H9 (cell line): ENCODE measurements at regions not wholly inside any gene's neighbourhood (a gene's known extent, or its start where the extent isn't known, plus 50 kb on each side); places are given as distances from the start of the nearest gene placed in this dataset.

Source experiments
- DNase-seq: peaks from one replicate; pipeline ENCODE4 v3.0.0-alpha.2; 2017
- H2AFZ ChIP-seq: one replicate; pipeline ENCODE4 v1.6.1; 2013; ENCODE audit warnings: mild to moderate bottlenecking, low read length, control low read depth, moderate library complexity
- H2AK5ac ChIP-seq: 2 replicates; pipeline ENCODE4 v1.6.1; 2013; ENCODE audit warnings: low read length, control low read depth, mixed read lengths; ENCODE audit not compliant: insufficient read length
- H2BK120ac ChIP-seq: one replicate; pipeline ENCODE4 v1.6.1; 2013; ENCODE audit warnings: low read depth, mild to moderate bottlenecking, low read length, control low read depth, inconsistent platforms; ENCODE audit not compliant: poor library complexity, severe bottlenecking
- H2BK12ac ChIP-seq: 2 replicates; pipeline ENCODE4 v1.6.1; 2013; ENCODE audit warnings: low read length, control low read depth, mixed read lengths, low read depth; ENCODE audit not compliant: insufficient read length
- H2BK15ac ChIP-seq: 2 replicates; pipeline ENCODE4 v1.6.1; 2013; ENCODE audit warnings: low read depth, low read length, control low read depth
- H2BK20ac ChIP-seq: one replicate; pipeline ENCODE4 v1.6.1; 2013; ENCODE audit warnings: low read depth, mild to moderate bottlenecking, low read length, control low read depth, inconsistent platforms; ENCODE audit not compliant: poor library complexity, severe bottlenecking
- H2BK5ac ChIP-seq: 2 replicates; pipeline ENCODE4 v1.6.1; 2013; ENCODE audit warnings: low read length, control low read depth, mixed read lengths; ENCODE audit not compliant: insufficient read length
- H3K14ac ChIP-seq: 2 replicates; pipeline ENCODE4 v1.6.1; 2013; ENCODE audit warnings: low read length, control low read depth; ENCODE audit not compliant: insufficient read depth
- H3K18ac ChIP-seq: 2 replicates; pipeline ENCODE4 v1.6.1; 2013; ENCODE audit warnings: low read depth, mild to moderate bottlenecking, mixed read lengths, low read length, control low read depth; ENCODE audit not compliant: insufficient read length
- H3K23ac ChIP-seq: 2 replicates; pipeline ENCODE4 v1.6.1; 2013; ENCODE audit warnings: low read length, control low read depth, mixed read lengths, low read depth; ENCODE audit not compliant: insufficient read length
- H3K23me2 ChIP-seq: 2 replicates; pipeline ENCODE4 v1.6.1; 2013; ENCODE audit warnings: low read depth, mild to moderate bottlenecking, mixed read lengths, low read length, control low read depth; ENCODE audit not compliant: insufficient read length, poor library complexity, severe bottlenecking
- H3K27ac ChIP-seq: 2 replicates; pipeline ENCODE4 v1.5.1; 2013; ENCODE audit warnings: low read length, control low read depth, mixed read lengths, low read depth; ENCODE audit not compliant: insufficient read length
- H3K27me3 ChIP-seq: 2 replicates; pipeline ENCODE4 v1.6.1; 2013; ENCODE audit warnings: low read length, control low read depth, inconsistent platforms; ENCODE audit not compliant: insufficient read depth
- H3K4ac ChIP-seq: 2 replicates; pipeline ENCODE4 v1.6.1; 2013; ENCODE audit warnings: low read depth, mild to moderate bottlenecking, control low read depth, inconsistent platforms, low read length, moderate library complexity
- H3K4me1 ChIP-seq: 2 replicates; pipeline ENCODE4 v1.6.1; 2013; ENCODE audit warnings: low read length, control low read depth, inconsistent platforms; ENCODE audit not compliant: insufficient read depth
- H3K4me2 ChIP-seq: 2 replicates; pipeline ENCODE4 v1.6.1; 2013; ENCODE audit warnings: low read length, control low read depth, mixed read lengths; ENCODE audit not compliant: insufficient read length, insufficient read depth
- H3K56ac ChIP-seq: 2 replicates; pipeline ENCODE4 v1.6.1; 2013; ENCODE audit warnings: low read depth, mild to moderate bottlenecking, mixed read lengths, low read length, control low read depth; ENCODE audit not compliant: insufficient read length
- H3K79me1 ChIP-seq: 2 replicates; pipeline ENCODE4 v1.6.1; 2013; ENCODE audit warnings: low read depth, mild to moderate bottlenecking, moderate library complexity, low read length, control low read depth, inconsistent platforms; ENCODE audit not compliant: insufficient read depth, poor library complexity, severe bottlenecking
- H3K79me2 ChIP-seq: 2 replicates; pipeline ENCODE4 v1.6.1; 2013; ENCODE audit warnings: low read length, control low read depth, inconsistent platforms; ENCODE audit not compliant: insufficient read depth
- H3K9ac ChIP-seq: 2 replicates; pipeline ENCODE4 v1.6.1; 2013; ENCODE audit warnings: low read length, control low read depth, mixed read lengths; ENCODE audit not compliant: insufficient read length; ENCODE audit errors: extremely low read depth
- H3K9me3 ChIP-seq: one replicate; pipeline ENCODE4 v1.6.1; 2013; ENCODE audit warnings: low read depth, low read length, inconsistent platforms; ENCODE audit not compliant: control insufficient read depth
- H3T11ph ChIP-seq: one replicate; pipeline ENCODE4 v1.6.1; 2013; ENCODE audit warnings: mild to moderate bottlenecking, low read length, control low read depth, inconsistent platforms
- H4K20me1 ChIP-seq: one replicate; pipeline ENCODE4 v1.6.1; 2013; ENCODE audit not compliant: control insufficient read depth, insufficient read length, insufficient read depth
- H4K5ac ChIP-seq: 2 replicates; pipeline ENCODE4 v1.6.1; 2013; ENCODE audit warnings: low read depth, mild to moderate bottlenecking, mixed read lengths, low read length, control low read depth; ENCODE audit not compliant: insufficient read length
- H4K8ac ChIP-seq: replicated peaks from 2 replicates; pipeline ENCODE4 v1.6.1; 2013; ENCODE audit warnings: low read length, control low read depth, mixed read lengths, low read depth; ENCODE audit not compliant: insufficient read length
- H4K91ac ChIP-seq: 2 replicates; pipeline ENCODE4 v1.6.1; 2013; ENCODE audit warnings: low read depth, mild to moderate bottlenecking, moderate library complexity, mixed read lengths, low read length, control low read depth; ENCODE audit not compliant: insufficient read length
- H3K27ac Mint-ChIP-seq, 3 experiments: 2 replicates in 2 of 3; 3 replicates in 1 of 3; pipeline ENCODE4 v1.8.0; 2020 to 2021; ENCODE audit warnings: mixed read lengths in 3 of 3, mild to moderate bottlenecking in 1 of 3, moderate library complexity in 1 of 3
- H3K27me3 Mint-ChIP-seq: 2 replicates; pipeline ENCODE4 v1.8.0; 2021; ENCODE audit warnings: low read depth, mild to moderate bottlenecking, moderate library complexity, mixed read lengths
- H3K36me3 Mint-ChIP-seq, 3 experiments: 2 replicates in 2 of 3; 3 replicates in 1 of 3; pipeline ENCODE4 v1.8.0; 2020 to 2021; ENCODE audit warnings: low read depth in 3 of 3, mixed read lengths in 3 of 3; ENCODE audit not compliant: insufficient read depth in 1 of 3
- H3K4me1 Mint-ChIP-seq, 2 experiments: 2 replicates each; pipeline ENCODE4 v1.8.0; 2020; ENCODE audit warnings: mixed read lengths in 2 of 2
- H3K4me3 Mint-ChIP-seq, 2 experiments: 2 replicates in 1 of 2; 3 replicates in 1 of 2; pipeline ENCODE4 v1.8.0; 2020 to 2021; ENCODE audit warnings: mild to moderate bottlenecking in 2 of 2, mixed read lengths in 2 of 2, moderate library complexity in 1 of 2
- H3K9me3 Mint-ChIP-seq, 2 experiments: 2 replicates in 1 of 2; 3 replicates in 1 of 2; pipeline ENCODE4 v1.8.0; 2020; ENCODE audit warnings: mild to moderate bottlenecking in 2 of 2, mixed read lengths in 2 of 2, moderate library complexity in 1 of 2
- CTCF ChIP-seq: fragments of 200-600 bp; sonication (generic); conservative IDR thresholded peaks from 3 replicates; pipeline ENCODE4 v1.8.0; 2021; ENCODE audit warnings: antibody characterized with exemption, mild to moderate bottlenecking

GRCh38 chr21:20083336-20083735, 914.9 kb upstream of the NCAM2 start:
- Histone ChIP-seq H3K9me3 (no peaks in the 10 kb centered on the region), H2BK12ac (no peak overlapping the region), H2BK120ac (no peak overlapping the region), H2AK5ac (no peak overlapping the region), H3K23ac (no peak overlapping the region), H3K27me3 (no peaks in the 10 kb centered on the region), H3K14ac (no peak overlapping the region), H3K4me1 (no peaks in the 10 kb centered on the region), H4K8ac (no peak overlapping the region), H3K23me2 (no peaks in the 10 kb centered on the region), H4K5ac (no peak overlapping the region), H3K18ac (no peak overlapping the region), H3K79me1 (no peaks in the 10 kb centered on the region), H3K27ac (no peak overlapping the region), H3T11ph (no peak overlapping the region), H3K56ac (no peak overlapping the region), H3K79me2 (no peaks in the 10 kb centered on the region), H3K9ac (no peak overlapping the region), H2BK15ac (no peak overlapping the region), H3K4me2 (no peak overlapping the region), H4K20me1 (no peaks in the 10 kb centered on the region), H2BK5ac (no peak overlapping the region), H4K91ac (no peak overlapping the region), H3K4ac (no peak overlapping the region), H2AFZ (no peak overlapping the region), H2BK20ac (no peak overlapping the region)
- no peak for TF ChIP-seq CTCF
- Mint-ChIP-seq H3K36me3 (no peaks in the 10 kb centered on the region; a peak in 1 of 7 replicates), H3K9me3 (no peaks in the 10 kb centered on the region; a peak in 2 of 5 replicates), H3K27ac (no peak overlapping the region), H3K4me1 (no peaks in the 10 kb centered on the region), H3K27me3 (no peaks in the 10 kb centered on the region), H3K4me3 (no peak overlapping the region)
- no peak for DNase-seq
